ES-I3 (cell line): ENCODE measurements at regions not wholly inside any gene's neighbourhood (a gene's known extent, or its start where the extent isn't known, plus 50 kb on each side); places are given as distances from the start of the nearest gene placed in this dataset.
"Not testable (repeated sequence)": the region's sequence is repeated elsewhere in the genome, so short reads cannot be mapped to it uniquely, and the experiment has no call there.

Experiments
- H3K36me3 ChIP-seq: 2 replicates; pipeline ENCODE4 v1.6.1; 2013; ENCODE audit warnings: mild to moderate bottlenecking, low read length, control low read depth, moderate library complexity; ENCODE audit not compliant: insufficient read depth
- H3K4me1 ChIP-seq: 2 replicates; pipeline ENCODE4 v1.6.1; 2013; ENCODE audit warnings: mild to moderate bottlenecking, control low read depth, low read length; ENCODE audit not compliant: insufficient read depth
- H3K9ac ChIP-seq: 2 replicates; pipeline ENCODE4 v1.6.1; 2013; ENCODE audit warnings: low read depth, mild to moderate bottlenecking, low read length, moderate library complexity
- H3K9me3 ChIP-seq: 2 replicates; pipeline ENCODE4 v1.6.1; 2013; ENCODE audit warnings: mild to moderate bottlenecking, low read length, moderate library complexity; ENCODE audit not compliant: control insufficient read depth, insufficient read depth

GRCh38 chr3:168801794-168802193 lies 706.1 kb upstream of the GOLIM4 start:
- H3K36me3 ChIP-seq: no peaks in the 10 kb centered on the region
- no peak overlapping the region for H3K9ac ChIP-seq
- H3K4me1 ChIP-seq: peaks cover 9% of the 10 kb centered on the region; the same call in 1 of the 2 replicates
- H3K9me3 ChIP-seq: no peaks in the 10 kb centered on the region

- Histone ChIP-seq H3K9me3 (no peaks in the 10 kb centered on the region), H3K4me1 (no peaks in the 10 kb centered on the region), H3K9ac (no peak overlapping the region), H3K36me3 (no peaks in the 10 kb centered on the region)
Measured at GRCh38 chr3:168796339-168796738, 700.6 kb upstream of the GOLIM4 start.

- no peaks in the 10 kb centered on the region for H3K4me1 ChIP-seq
- no peaks in the 10 kb centered on the region for H3K9me3 ChIP-seq
- no peak overlapping the region for H3K9ac ChIP-seq
- H3K36me3 ChIP-seq: no peaks in the 10 kb centered on the region
Measured at GRCh38 chr3:168794427-168794826, 698.7 kb upstream of the GOLIM4 start.

GRCh38 chr3:168782193-168782592 lies 686.5 kb upstream of the GOLIM4 start:
- Histone ChIP-seq H3K9ac (no peak overlapping the region), H3K4me1 (peaks cover 7% of the 10 kb centered on the region; the same call in 1 of the 2 replicates), H3K9me3 (peaks cover 3% of the 10 kb centered on the region; the same call in 1 of the 2 replicates), H3K36me3 (no peaks in the 10 kb centered on the region)

- not testable (repeated sequence) for H3K36me3 ChIP-seq, H3K4me1 ChIP-seq, H3K9me3 ChIP-seq, H3K9ac ChIP-seq
Measured at GRCh38 chr3:168779970-168780645, 684.4 kb upstream of the GOLIM4 start.

- no peaks in the 10 kb centered on the region for H3K9me3 ChIP-seq
- H3K36me3 ChIP-seq: no peaks in the 10 kb centered on the region
- H3K4me1 ChIP-seq: no peaks in the 10 kb centered on the region
Measured at GRCh38 chr3:168753724-168754123, 658.0 kb upstream of the GOLIM4 start.

GRCh38 chr3:168752339-168752738 lies 656.6 kb upstream of the GOLIM4 start:
- no peaks in the 10 kb centered on the region for H3K36me3 ChIP-seq
- no peaks in the 10 kb centered on the region for H3K4me1 ChIP-seq
- H3K9me3 ChIP-seq: no peaks in the 10 kb centered on the region
- H3K9ac ChIP-seq: no peak overlapping the region

More at GRCh38 chr3:168753724-168754123, 658.0 kb upstream of the GOLIM4 start:
- H3K9ac ChIP-seq: no peak overlapping the region

- Histone ChIP-seq H3K9me3 (no peaks in the 10 kb centered on the region), H3K4me1 (no peaks in the 10 kb centered on the region), H3K9ac (no peak overlapping the region), H3K36me3 (no peaks in the 10 kb centered on the region)
Measured at GRCh38 chr3:168747697-168748096, 652.0 kb upstream of the GOLIM4 start.

GRCh38 chr3:168738527-168739325 lies 643.0 kb upstream of the GOLIM4 start:
- Histone ChIP-seq H3K4me1 (no peaks in the 10 kb centered on the region), H3K9ac (no peak overlapping the region), H3K9me3 (no peaks in the 10 kb centered on the region), H3K36me3 (no peaks in the 10 kb centered on the region)

GRCh38 chr3:168736202-168736601 lies 640.5 kb upstream of the GOLIM4 start:
- no peak overlapping the region for H3K9ac ChIP-seq
- H3K9me3 ChIP-seq: no peaks in the 10 kb centered on the region
- no peaks in the 10 kb centered on the region for H3K4me1 ChIP-seq
- H3K36me3 ChIP-seq: no peaks in the 10 kb centered on the region

GRCh38 chr3:168730073-168730472 lies 634.3 kb upstream of the GOLIM4 start:
- H3K4me1 ChIP-seq: no peaks in the 10 kb centered on the region

GRCh38 chr3:168722091-168722490 lies 626.4 kb upstream of the GOLIM4 start:
- Histone ChIP-seq H3K36me3 (no peaks in the 10 kb centered on the region), H3K4me1 (no peaks in the 10 kb centered on the region), H3K9me3 (no peaks in the 10 kb centered on the region), H3K9ac (no peak overlapping the region)

More at GRCh38 chr3:168730073-168730472, 634.3 kb upstream of the GOLIM4 start:
- Histone ChIP-seq H3K36me3 (no peaks in the 10 kb centered on the region), H3K9me3 (no peaks in the 10 kb centered on the region), H3K9ac (no peak overlapping the region)

GRCh38 chr3:168714609-168715240 lies 619.0 kb upstream of the GOLIM4 start:
- no peaks in the 10 kb centered on the region for H3K36me3 ChIP-seq
- no peaks in the 10 kb centered on the region for H3K4me1 ChIP-seq
- no peak overlapping the region for H3K9ac ChIP-seq
- H3K9me3 ChIP-seq: no peaks in the 10 kb centered on the region

GRCh38 chr3:168709073-168709472 lies 613.3 kb upstream of the GOLIM4 start:
- no peaks in the 10 kb centered on the region for H3K9me3 ChIP-seq
- H3K9ac ChIP-seq: no peak overlapping the region
- no peaks in the 10 kb centered on the region for H3K4me1 ChIP-seq
- H3K36me3 ChIP-seq: no peaks in the 10 kb centered on the region
